Right forelimb (tissue), 1 donor: ENCODE measurements at regions not wholly inside any gene's neighbourhood (a gene's known extent, or its start where the extent isn't known, plus 50 kb on each side); places are given as distances from the start of the nearest gene placed in this dataset.
"Not testable (repeated sequence)": the region's sequence is repeated elsewhere in the genome, so short reads cannot be mapped to it uniquely, and the experiment has no call there.

ENCODE experiments used
- DNase-seq: peaks from one replicate; pipeline ENCODE4 v3.0.0-alpha.2; 2018

- no peak for DNase-seq
These were observed 170.6 kb upstream of the TSC22D1 start for GRCh38 chr13:44746690-44747089.

- DNase-seq = no peak
These were observed 168.9 kb upstream of the TSC22D1 start for GRCh38 chr13:44744880-44745633.

DNA sequence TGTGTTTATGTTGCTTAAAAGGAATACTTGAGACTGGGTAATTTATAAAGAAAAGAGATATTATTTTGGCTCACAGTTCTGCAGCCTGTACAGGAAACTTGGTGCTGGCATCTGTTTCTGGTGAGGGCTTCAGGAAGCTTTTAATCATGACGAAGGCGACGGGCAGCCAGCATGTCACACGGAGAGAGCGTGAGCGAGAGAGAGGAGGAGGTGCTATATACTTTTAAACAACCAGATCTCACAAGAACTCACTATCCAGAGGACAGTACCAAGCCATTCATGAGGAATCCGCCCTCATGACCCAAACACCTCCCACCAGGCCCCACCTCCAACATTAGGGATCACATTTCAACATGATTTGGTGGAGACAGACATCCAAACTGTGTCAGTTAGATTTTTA, 163.4 kb upstream of the TSC22D1 start:
- no peak for DNase-seq

DNA sequence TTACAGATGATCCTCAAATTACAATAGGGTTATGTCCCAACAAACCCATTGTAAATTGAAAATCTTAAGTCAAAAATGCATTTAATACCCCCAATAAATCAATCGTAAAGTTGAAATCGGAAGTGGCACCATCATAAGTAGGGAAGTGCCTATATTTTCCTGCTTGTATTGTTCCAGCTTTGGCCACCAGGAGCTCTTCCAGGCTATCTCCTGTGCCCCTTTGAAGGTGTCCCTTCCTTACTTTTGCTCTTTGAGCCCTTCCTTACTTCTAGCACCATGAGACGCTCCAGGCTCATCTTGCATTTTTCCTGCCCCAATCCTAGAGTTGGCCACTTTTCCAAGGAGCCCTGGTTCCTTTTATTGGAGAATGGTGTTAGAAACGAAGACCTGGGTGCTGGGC, 163.0 kb upstream of the TSC22D1 start:
- no peak for DNase-seq

- no peak for DNase-seq
These were observed 162.3 kb upstream of the TSC22D1 start for GRCh38 chr13:44738463-44738862.

DNA sequence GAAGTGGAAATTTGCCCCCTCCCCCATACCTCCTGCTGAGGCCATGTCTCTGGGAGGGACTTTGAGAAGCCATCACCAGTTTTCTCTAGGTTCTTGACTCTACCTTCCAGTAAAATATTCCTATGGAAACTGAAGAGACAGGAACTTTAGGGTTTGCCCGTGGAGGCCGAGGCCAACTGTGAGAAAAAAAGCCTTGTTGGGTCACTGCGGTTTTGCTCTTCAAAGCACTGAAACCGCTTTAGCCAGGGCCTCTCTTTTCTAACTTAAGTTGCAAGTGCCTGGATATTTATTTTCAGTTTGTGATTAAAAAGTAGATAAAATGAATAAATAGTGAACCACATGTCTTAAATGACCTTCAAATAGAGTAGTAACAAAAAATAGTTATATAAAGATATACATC, 159.7 kb upstream of the TSC22D1 start:
- DNase-seq = no peak

DNA sequence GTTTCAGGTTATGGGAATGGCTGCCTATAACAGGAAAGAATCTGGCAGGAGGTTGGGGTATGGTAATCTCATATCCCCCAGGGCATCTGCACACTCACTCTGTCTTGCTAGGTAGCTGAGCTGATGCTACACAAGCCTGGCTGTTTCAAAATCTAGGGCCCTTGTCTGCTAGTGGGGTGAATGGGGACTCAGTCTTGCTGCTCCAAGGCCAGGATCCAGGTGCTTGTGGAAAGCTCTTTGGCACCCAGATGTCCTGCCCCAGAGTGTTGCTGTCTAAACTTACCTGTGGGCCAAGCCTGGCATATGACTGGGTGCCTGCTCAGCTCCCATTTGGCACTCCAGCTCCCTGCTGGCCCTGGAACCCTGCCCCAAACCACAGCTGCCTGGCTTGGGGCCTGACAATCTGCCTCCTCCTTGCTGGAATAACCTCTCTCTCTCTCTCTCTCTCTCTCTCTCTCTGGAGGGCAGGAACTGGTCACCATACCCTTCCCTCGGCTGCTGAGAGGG, 158.1 kb upstream of the TSC22D1 start:
- peak; percentile 74 for DNase-seq

- no peak for DNase-seq
These were observed 156.5 kb upstream of the TSC22D1 start for GRCh38 chr13:44732503-44733098.

DNA sequence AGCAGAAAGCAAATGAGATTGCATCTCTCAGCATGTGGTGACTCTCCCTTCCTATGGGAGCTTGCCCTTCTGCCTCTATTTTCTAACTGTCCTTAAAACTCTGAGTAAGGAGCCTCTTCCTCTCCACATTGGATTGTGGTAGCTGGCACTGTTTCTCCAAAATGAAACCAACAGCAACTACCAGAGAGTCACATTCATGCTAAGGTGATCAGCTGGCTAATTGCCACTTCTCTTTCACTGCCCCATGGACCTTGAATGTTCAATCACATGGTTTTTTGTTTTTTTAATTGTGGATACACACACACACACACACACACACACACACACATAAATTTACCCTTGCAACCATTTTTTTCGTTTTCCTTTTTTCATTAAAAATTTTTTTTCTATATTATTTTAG, 154.7 kb upstream of the TSC22D1 start:
- no peak for DNase-seq

GRCh38 chr13:44730099-44730498, 154.0 kb upstream of the TSC22D1 start:
- no peak for DNase-seq

GRCh38 chr13:44727591-44727990, 151.5 kb upstream of the TSC22D1 start:
- DNase-seq = not testable (repeated sequence)

- no peak for DNase-seq
These were observed 150.6 kb upstream of the TSC22D1 start for GRCh38 chr13:44726778-44727177.

DNA sequence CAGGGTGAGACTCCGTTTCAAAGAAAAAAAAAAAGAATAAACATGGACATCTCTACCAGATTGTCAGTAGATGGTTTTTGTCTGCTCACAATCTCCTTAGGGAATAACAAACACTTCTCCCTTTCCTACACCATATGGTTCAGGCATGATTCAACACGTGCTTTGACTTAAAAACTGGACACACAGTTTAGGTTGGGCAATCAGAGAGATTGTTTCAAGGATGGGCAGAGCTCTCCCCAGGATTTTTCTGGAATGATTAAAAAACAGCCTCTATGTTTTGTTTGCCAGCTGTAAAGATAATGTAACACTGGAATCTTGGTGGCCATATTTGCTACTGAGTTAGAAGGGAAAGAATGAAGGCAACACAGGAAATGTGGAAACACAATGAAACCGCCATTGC, 150.1 kb upstream of the TSC22D1 start:
- no peak for DNase-seq

- DNase-seq = no peak
These were observed 143.9 kb upstream of the TSC22D1 start for GRCh38 chr13:44719857-44720671.

- no peak for DNase-seq
These were observed 142.3 kb upstream of the TSC22D1 start for GRCh38 chr13:44718467-44718866.

- no peak for DNase-seq
These were observed 139.4 kb upstream of the TSC22D1 start for GRCh38 chr13:44715287-44716230.

DNA sequence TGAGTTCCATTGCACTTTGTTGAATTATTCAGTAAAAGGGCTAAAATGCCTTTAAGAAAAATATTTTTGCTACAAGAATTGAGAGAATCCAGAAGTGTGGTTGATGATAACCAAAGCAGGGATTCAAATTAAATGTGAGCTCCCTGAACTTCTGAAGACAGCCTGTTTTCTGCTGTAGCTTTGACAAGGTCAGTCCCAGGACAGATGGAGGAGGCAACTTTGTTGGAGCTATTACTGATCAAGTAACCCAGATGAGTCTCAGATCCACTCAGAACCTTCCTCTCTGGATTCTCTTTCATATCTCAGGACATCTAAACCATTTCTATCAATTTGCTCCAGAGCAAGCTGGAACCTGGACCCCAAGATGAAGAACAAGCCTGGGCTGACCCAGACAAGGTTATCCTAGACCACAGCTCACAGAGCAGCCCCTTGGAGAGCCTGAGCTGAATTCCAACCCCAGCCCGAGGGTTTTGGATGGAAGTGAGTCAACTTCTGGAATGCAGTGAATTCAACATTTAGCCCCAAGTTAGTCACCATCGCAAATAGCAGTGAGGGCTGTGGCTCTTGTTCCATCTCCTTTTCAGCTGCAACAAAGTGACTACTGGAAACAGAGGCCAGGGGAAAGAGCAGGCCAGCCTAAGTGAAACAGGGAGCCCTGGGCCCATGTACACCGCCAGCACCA, 137.8 kb upstream of the TSC22D1 start:
- no peak for DNase-seq

- no peak for DNase-seq
These were observed 135.6 kb upstream of the TSC22D1 start for GRCh38 chr13:44711706-44712105.

DNA sequence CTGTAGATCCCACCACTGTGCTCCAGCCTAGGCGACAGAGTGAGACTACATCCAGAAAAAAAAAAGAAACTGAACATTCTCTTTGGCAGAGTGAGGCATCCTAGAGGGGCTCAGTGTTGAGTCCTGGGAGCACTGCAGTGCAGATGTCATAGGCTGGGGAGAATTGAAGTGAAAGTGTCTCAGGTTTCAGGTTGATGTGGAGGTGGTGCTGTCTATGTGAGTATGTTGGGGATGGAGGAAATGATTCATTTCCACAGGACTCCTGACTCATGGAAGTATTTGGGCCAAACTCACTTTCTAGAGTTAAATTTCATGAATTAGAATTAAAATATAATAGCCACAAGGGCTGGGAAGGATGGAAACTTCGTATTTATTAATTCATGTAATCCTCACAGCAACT, 134.4 kb upstream of the TSC22D1 start:
- DNase-seq = no peak

GRCh38 chr13:44704811-44705210, 128.7 kb upstream of the TSC22D1 start:
- not testable (repeated sequence) for DNase-seq

GRCh38 chr13:44703371-44703770, 127.2 kb upstream of the TSC22D1 start:
- no peak for DNase-seq

GRCh38 chr13:44698066-44698465, 121.9 kb upstream of the TSC22D1 start:
- no peak for DNase-seq
